H1 (cell line): ENCODE measurements at regions not wholly inside any gene's neighbourhood (a gene's known extent, or its start where the extent isn't known, plus 50 kb on each side); places are given as distances from the start of the nearest gene placed in this dataset.

ENCODE experiments used
- CBX5 ChIP-seq: fragments of 300-800, 300-1000 bp; sonication (generic); IDR thresholded peaks from 2 replicates; pipeline ENCODE4 v1.7.1; 2016; ENCODE audit warnings: antibody characterized with exemption, low read length, low read depth
- KDM4A ChIP-seq: IDR thresholded peaks from one replicate; pipeline ENCODE4 v1.7.1; 2012; ENCODE audit warnings: low read depth, mild to moderate bottlenecking, moderate library complexity, low read length, inconsistent platforms; ENCODE audit not compliant: severe bottlenecking
- NRF1 ChIP-seq: IDR thresholded peaks from 2 replicates; pipeline ENCODE4 v1.6.1; 2011; ENCODE audit warnings: mild to moderate bottlenecking, low read depth, low read length, improper control_type of control experiment
- POLR2AphosphoS5 ChIP-seq: IDR thresholded peaks from 2 replicates; pipeline ENCODE4 v1.6.1; 2011; ENCODE audit warnings: low read depth, low read length
- RFX5 ChIP-seq: IDR thresholded peaks from 2 replicates; pipeline ENCODE4 v1.6.1; 2011; ENCODE audit warnings: low read depth, low read length, improper control_type of control experiment, borderline replicate concordance
- TAF1 ChIP-seq: IDR thresholded peaks from 2 replicates; pipeline ENCODE4 v1.6.1; 2011; ENCODE audit warnings: mild to moderate bottlenecking, low read depth, low read length
- YY1 ChIP-seq: IDR thresholded peaks from 2 replicates; pipeline ENCODE4 v1.6.1; 2011; ENCODE audit warnings: low read depth, mild to moderate bottlenecking, low read length
- TF ChIP-seq, protein P1 (sequence below): fragments of 300-600 bp; sonication (generic); IDR thresholded peaks from 2 replicates; pipeline ENCODE4 v1.7.1; 2012; ENCODE audit warnings: low read length, moderate library complexity, mild to moderate bottlenecking, inconsistent platforms; ENCODE audit not compliant: insufficient replicate concordance
- TF ChIP-seq, protein P2 (sequence below): IDR thresholded peaks from 2 replicates; pipeline ENCODE4 v1.6.1; 2011; ENCODE audit warnings: low read depth, mild to moderate bottlenecking, low read length; ENCODE audit not compliant: insufficient read depth

DNA sequence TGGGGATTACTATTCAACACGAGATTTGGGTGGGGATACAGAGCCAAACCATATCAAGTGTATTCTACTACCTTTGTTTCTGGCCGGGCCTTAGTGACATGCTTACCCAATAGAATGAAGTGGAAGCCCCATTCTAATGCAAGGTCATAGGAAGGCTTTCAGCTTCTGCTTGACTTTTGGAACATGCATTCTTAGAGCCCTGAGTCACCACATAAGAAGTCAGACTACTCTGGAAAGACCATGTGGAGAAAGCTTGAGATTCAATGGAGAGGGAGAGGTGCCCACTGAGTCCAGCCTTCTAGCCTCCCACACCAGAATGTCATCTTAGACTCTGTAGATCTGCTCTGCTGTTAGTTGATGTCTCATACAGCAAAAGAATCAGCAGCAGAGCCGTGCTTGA is 155.7 kb upstream of the FBN2 start (continued):
- TF ChIP-seq, protein P1, sequence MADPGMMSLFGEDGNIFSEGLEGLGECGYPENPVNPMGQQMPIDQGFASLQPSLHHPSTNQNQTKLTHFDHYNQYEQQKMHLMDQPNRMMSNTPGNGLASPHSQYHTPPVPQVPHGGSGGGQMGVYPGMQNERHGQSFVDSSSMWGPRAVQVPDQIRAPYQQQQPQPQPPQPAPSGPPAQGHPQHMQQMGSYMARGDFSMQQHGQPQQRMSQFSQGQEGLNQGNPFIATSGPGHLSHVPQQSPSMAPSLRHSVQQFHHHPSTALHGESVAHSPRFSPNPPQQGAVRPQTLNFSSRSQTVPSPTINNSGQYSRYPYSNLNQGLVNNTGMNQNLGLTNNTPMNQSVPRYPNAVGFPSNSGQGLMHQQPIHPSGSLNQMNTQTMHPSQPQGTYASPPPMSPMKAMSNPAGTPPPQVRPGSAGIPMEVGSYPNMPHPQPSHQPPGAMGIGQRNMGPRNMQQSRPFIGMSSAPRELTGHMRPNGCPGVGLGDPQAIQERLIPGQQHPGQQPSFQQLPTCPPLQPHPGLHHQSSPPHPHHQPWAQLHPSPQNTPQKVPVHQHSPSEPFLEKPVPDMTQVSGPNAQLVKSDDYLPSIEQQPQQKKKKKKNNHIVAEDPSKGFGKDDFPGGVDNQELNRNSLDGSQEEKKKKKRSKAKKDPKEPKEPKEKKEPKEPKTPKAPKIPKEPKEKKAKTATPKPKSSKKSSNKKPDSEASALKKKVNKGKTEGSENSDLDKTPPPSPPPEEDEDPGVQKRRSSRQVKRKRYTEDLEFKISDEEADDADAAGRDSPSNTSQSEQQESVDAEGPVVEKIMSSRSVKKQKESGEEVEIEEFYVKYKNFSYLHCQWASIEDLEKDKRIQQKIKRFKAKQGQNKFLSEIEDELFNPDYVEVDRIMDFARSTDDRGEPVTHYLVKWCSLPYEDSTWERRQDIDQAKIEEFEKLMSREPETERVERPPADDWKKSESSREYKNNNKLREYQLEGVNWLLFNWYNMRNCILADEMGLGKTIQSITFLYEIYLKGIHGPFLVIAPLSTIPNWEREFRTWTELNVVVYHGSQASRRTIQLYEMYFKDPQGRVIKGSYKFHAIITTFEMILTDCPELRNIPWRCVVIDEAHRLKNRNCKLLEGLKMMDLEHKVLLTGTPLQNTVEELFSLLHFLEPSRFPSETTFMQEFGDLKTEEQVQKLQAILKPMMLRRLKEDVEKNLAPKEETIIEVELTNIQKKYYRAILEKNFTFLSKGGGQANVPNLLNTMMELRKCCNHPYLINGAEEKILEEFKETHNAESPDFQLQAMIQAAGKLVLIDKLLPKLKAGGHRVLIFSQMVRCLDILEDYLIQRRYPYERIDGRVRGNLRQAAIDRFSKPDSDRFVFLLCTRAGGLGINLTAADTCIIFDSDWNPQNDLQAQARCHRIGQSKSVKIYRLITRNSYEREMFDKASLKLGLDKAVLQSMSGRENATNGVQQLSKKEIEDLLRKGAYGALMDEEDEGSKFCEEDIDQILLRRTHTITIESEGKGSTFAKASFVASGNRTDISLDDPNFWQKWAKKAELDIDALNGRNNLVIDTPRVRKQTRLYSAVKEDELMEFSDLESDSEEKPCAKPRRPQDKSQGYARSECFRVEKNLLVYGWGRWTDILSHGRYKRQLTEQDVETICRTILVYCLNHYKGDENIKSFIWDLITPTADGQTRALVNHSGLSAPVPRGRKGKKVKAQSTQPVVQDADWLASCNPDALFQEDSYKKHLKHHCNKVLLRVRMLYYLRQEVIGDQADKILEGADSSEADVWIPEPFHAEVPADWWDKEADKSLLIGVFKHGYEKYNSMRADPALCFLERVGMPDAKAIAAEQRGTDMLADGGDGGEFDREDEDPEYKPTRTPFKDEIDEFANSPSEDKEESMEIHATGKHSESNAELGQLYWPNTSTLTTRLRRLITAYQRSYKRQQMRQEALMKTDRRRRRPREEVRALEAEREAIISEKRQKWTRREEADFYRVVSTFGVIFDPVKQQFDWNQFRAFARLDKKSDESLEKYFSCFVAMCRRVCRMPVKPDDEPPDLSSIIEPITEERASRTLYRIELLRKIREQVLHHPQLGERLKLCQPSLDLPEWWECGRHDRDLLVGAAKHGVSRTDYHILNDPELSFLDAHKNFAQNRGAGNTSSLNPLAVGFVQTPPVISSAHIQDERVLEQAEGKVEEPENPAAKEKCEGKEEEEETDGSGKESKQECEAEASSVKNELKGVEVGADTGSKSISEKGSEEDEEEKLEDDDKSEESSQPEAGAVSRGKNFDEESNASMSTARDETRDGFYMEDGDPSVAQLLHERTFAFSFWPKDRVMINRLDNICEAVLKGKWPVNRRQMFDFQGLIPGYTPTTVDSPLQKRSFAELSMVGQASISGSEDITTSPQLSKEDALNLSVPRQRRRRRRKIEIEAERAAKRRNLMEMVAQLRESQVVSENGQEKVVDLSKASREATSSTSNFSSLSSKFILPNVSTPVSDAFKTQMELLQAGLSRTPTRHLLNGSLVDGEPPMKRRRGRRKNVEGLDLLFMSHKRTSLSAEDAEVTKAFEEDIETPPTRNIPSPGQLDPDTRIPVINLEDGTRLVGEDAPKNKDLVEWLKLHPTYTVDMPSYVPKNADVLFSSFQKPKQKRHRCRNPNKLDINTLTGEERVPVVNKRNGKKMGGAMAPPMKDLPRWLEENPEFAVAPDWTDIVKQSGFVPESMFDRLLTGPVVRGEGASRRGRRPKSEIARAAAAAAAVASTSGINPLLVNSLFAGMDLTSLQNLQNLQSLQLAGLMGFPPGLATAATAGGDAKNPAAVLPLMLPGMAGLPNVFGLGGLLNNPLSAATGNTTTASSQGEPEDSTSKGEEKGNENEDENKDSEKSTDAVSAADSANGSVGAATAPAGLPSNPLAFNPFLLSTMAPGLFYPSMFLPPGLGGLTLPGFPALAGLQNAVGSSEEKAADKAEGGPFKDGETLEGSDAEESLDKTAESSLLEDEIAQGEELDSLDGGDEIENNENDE, result no peak
- TF ChIP-seq POLR2AphosphoS5, result no peak
- TF ChIP-seq, protein P2, sequence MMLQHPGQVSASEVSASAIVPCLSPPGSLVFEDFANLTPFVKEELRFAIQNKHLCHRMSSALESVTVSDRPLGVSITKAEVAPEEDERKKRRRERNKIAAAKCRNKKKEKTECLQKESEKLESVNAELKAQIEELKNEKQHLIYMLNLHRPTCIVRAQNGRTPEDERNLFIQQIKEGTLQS, result no peak
- TF ChIP-seq TAF1, result no peak
- TF ChIP-seq KDM4A, result no peak
- TF ChIP-seq CBX5, result no peak
- no peak for TF ChIP-seq YY1
- TF ChIP-seq NRF1, result no peak
- TF ChIP-seq RFX5, result no peak
